Activated gamma-delta T cell treated with anti-CD3 and anti-CD28 coated beads, Interleukin-2, amount 50 U/mL, for 16 hours (primary cell): ENCODE measurements at regions not wholly inside any gene's neighbourhood (a gene's known extent, or its start where the extent isn't known, plus 50 kb on each side); places are given as distances from the start of the nearest gene placed in this dataset.
"Not testable (repeated sequence)": the region's sequence is repeated elsewhere in the genome, so short reads cannot be mapped to it uniquely, and the experiment has no call there.

Experiments used
- DNase-seq: peaks from one replicate; pipeline ENCODE4 v3.0.0-alpha.2; 2020; ENCODE audit warnings: low read depth

DNA sequence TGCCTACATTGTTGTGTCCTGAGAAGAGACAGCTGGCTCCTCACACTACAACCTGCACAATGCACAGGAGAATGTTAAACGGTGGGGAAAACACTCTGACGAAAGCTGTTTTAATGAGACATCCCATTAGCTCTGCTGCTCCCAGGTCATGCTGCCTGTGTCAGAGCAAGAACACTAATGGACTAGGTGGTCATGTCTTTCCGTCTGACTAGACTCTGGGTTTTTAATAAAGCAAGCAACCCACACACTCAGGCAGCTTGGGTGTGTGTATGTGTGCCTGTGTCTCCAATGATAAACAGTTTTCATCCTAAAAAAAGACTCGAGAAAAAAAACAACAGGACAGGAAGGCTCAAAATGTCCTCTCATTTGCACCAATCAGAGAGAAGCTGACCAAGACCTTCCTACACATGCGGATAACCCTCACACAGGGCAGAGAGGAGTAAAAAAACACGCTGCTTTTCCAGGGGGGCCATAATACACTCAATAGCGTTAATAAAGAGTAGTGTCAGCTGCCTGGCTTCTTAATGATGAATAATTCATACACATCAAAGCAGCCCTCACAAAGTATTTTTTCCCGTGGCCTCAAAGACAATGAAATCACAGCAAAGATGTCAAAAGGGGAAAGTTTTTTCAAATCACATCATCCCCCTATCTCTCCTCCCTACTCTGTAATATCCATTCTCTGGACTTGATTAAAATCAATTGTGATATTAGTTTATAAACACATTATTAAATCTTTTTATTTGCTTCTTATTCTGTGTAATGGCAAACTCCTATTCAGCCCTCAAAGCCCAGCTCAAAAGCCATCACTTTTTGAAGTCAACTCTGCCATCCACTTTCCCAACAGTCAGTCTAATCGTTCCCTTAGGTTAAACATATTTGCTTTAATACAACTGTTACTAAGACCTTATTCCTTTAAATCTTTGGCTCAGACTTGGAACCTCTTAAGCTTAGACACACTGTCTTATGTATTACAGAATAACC, 244.2 kb upstream of the CDH11 start:
- no peak for DNase-seq

DNA sequence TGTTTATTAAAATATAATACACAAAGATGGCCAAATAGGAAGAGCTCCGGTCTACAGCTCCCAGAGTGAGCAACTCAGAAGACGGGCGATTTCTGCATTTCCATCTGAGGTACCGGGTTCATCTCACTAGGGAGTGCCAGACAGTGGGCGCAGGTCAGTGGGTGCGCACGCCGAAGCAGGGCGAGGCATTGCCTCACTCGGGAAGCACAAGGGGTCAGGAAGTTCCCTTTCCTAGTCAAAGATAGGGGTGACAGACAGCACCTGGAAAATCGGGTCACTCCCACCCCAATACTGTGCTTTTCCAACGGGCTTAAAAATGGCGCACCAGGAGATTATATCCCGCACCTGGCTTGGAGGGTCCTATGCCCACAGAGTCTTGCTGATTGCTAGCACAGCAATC, 234.9 kb upstream of the CDH11 start:
- DNase-seq: not testable (repeated sequence)

DNA sequence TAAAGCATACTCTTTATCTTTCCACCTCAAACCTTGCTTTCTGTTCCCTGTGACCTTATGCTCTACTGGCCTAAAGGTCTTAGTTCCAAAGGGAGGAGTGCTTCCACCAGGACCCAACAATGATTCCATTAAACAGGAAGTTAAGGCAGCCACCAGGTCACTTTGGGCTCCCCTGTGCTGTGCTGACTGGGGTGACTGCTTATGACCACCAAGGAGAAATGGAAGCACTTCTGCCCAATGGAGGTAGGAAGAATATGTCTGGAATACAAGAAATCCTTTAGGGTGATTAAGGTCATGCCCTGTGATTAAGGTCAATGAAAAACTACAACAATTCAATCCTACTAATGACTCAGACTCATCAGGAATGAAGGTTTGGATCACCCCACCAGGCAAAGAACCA, 233.8 kb upstream of the CDH11 start:
- DNase-seq: no peak

DNA sequence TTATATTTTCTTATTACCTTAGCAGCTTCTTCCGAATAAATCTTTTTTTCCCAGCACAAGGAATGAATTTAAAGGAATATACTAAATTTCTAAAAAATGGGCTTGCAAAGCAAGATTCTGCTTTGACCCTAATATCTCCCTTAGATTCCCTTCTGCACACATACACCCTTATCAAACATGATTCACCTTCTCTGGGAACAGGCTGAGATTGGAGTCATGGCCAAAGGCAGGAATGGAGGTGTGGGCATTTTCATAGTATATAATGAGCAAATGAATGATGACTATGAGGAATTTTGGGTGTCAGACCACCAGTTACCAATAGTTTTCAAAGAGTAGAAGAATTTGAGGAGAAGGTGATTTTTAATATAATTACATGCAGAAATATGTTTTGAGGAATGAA, 231.3 kb upstream of the CDH11 start:
- DNase-seq: no peak

DNA sequence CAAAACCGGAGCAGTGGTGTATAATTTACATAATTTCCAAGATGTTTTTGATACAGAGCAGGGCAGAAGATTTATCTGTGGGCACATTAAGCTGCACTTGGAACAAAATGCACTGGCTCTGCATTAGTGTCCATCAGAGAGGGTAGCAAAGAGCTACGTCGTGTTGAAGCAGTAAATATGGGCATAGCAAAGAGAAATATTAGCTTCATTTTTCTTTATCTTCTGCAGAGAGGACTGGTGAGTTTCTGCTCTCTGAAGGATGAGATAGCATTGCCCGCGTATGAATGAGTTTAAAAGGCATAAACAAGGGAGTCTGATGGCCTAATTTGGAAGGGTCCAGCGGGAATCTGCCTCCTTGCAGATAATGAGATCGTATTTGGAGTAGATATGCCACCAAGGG, 227.8 kb upstream of the CDH11 start:
- DNase-seq: no peak

DNA sequence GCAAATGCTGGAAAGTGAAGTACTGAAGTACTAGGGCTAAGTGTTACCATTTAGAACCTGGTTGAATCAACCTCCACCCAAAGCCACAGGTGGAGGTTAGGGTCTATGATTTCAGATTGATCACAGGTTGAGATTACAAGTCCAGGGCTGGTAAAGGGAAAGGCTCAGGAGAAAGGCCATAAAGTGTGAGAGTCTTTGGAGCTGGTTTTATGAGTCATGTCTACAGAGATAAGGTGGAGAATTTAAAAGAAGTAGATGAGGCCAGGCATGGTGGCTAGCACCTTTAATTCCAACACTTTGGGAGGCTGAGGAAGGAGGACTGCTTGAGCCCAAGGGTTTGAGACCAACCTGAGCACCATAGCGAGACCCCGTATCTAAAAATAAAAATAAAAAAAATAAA, 221.7 kb upstream of the CDH11 start:
- no peak for DNase-seq

DNA sequence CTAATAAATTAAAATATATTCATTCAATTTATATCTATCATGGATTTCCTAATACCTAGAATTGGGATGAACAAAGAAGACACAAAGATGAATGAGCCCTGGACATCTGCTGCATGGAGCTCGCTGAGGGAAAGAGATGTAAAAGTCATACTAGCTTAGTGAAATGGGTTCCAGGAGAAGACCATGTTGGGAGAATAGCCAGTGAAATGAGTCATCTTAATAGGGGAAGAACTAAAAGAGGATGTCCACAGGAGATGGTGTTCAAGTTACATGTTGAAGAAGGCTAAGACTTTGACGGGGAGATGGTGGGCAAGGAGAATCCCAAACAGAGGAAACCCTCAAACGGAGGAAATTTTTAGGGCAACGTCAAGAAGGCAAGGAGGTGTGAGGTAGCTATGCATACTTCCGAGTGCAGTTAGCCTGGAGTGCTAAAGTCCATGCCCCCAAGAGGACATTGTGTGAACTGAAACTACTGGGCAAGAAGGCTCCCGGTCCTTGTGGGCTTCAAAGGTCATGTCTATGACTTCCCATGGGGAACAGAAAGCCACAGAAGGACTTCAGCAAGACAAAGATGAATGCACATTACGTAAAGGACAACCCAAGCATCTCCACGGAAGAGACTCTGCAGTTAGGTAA, 220.5 kb upstream of the CDH11 start:
- no peak for DNase-seq

DNA sequence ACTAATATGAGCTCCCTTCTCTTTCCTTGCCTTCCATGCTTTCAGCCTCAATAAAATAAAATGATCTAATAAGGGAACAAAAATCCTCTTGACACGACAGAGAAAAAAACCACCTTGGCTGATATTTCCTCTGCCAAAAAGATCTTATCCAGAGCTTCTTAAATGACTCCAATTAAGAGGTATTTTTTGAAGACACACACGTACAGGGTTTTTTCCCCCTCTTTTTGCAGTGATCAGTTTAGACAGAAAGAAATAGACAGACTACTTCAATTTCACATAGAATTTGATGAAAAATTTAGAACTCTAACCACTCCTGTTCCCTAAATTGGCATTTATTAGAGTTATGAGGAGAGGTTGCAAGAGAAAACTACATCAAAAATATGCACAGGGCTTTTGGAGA, 217.2 kb upstream of the CDH11 start:
- no peak for DNase-seq

DNA sequence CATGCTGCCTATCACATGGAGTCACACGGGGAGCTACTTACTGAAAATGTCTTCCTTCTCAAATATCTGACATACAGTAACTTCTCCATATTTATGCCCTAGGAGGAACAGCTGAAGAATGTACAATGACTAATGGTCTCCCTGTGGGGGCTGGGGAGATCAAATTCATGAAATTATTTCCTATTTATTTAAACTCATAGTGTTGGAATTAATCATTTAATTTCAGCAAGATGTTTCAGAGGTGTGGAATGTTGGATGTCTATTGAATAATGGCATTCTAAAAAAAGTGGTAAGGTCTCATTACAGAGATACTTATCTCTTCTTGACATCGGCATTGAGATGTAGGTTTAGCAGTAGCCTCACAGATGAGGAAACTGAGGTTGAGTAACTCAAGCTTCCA, 214.3 kb upstream of the CDH11 start:
- no peak for DNase-seq

DNA sequence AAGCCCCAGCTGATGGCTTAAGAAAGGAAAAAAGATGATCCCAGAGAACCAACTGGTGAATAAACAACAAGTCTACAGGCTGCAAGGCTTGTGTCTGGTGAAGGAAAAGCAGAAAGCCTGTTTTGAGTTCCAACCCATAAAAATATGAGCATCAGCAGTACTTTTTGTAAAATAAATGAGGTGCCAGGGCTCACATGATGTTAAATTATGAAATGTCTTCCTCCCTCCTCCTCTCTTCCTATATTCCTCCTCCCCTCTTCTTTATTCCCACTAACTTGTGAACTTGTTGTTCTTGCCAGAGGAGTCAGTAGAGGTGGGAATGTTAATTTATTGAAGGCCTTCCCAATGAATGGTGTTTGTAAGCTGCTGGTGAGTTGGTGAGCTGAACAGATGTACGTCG, 212.2 kb upstream of the CDH11 start:
- no peak for DNase-seq

DNA sequence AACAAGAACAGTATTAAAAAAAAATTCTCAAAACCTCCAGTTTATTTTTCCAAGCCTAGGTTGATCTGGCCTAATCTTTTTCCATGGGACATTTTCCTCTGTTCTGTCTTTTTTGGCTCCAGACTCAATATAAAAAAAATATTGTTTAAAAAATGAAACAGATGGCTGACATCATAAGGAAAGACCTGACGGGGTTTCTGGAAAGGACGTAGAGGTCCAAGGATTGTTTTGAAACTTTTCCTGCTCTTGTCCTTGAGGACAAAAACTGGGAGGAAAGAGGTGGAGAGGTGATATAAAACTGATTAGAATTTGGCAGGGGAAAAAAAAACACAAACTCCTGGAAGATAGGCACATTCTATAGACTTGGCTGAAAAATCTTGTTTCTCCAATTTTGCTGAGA, 211.4 kb upstream of the CDH11 start:
- DNase-seq: no peak

DNA sequence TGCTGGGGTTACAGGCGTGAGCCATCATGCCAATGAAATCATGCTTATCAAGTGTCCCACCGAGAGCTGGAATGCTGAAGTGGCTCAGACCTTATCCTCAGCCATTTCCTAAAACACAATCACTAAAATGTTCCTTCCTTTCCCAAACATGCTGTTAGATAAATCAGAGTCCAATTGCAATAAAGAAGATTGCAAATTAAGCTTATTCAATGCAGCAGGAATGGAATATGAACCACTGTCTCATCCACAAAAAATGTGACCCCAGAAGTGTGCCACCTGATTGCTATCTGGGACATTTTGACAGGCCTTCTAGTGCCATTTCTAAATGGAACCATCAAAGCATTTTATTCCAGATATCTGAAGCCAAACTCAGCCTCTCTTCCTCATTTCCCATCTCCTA, 205.5 kb upstream of the CDH11 start:
- no peak for DNase-seq

DNA sequence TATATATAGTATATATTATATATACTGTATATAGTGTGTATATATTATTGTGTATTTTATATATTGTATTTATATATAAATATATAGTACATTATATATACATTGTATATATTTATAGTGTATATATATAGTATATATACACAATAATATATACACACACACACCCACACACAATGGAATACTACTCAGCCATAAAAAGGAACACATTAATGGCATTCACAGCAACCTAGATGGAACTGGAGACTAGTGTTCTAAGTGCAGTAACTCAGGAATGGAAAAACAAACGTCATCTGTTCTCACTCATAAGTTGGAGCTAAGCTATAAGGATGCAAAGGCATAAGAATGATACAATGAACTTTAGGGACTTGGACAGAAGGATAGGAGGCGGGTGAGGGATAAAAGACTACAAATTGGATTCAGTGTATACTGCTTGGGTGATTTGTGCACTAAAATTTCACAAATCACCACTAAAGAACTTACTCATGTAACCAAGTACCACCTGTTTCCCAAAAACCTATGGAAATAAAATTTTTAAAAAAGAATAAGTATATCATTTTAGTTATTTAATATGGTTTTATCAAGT, 201.9 kb upstream of the CDH11 start:
- no peak for DNase-seq

DNA sequence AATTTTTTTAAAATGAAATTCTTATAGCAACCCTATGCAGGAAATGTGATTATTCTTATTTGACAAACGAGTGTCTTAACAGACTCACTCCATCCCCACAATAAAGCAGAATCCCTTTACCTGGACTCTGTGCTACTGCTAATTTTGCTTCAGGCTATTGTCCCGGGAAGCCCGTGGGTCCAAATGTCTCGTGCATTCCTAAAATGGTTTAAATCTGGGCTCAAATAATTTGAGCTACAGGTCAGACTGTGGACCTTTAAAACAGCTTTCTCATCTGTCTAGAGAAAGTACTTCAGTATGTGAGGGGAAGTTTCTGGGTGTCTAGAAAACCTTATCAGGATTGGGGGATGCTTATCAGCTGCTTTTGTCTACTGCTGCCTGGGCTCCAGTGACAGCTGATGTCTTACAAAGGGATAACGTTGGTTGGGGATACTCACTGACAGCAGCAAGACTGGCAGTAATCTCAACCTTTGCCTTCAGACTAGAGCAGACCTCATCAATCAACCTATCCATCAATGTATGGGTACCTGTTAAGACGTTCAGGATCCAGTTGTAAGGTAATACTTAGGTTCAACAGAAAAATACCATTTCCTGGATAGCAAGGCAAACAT, 197.9 kb upstream of the CDH11 start:
- no peak for DNase-seq

DNA sequence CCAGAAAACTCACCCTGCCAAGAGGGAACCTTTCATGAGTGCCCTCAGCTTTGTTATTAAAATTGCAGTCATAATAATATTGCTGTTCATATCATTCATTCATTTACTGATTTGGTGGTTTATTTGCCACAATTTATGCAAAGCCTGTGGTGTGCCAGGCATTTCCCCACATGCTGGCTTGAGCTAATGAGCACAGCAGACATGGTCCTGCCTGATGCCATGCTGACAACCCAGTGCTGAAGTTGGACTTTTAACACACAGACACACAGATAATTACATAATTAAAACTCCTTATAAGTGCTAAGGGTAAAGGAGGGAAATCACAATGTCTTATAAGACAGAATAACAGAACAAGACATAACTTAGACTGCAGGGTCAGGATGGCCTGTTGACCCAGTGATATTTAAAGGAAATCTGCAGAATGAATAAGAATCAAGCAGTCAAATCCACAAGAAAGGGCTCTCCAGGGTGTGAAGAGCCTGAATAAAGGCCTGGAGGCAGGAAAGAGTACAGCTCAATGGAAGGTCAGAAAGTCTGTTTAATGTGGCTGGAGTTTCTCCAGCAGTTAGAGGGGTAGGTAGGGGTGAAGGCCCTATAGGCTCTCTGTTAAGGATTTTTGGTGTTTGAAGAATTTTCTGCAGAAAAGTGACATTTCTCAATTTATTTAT, 196.9 kb upstream of the CDH11 start:
- DNase-seq: no peak

DNA sequence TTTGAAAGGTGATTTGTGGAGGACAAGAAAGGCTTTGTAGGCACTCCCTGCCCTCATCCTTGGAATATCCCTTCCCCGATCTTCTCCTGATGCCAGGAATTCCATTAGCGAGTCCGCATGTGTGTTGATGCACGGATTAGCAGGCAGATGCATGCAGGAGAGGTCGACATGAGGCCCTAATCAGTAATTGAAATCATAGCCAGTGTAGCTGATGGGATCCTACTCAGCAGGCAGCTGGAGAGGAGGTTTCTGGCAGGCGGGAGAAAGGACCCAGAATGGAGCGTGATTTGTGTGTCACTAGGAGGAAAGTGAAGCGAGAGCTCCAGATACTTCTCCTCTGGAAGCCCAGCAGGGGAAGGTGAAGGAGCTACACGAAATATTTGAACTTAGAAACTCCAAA, 196.3 kb upstream of the CDH11 start:
- DNase-seq: no peak

DNA sequence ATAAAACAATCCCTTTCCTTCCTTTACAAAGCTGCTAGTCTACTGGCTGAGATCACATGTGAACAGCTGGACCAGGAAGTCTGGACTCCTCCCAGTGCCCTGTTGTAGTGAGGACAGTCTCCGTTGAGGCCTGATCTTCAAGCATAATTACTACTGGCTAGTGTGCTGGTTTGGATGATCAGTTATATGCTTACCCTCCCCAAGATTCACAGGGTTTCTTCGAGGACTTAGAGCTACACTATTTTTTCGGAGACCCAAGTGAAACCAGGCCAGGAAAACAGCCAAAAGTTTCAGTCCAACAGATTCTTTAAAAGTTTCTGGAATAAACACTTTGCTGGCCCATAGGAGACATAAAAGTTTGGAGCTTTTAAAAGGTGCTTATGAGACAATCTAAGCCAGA, 194.9 kb upstream of the CDH11 start:
- DNase-seq: no peak

DNA sequence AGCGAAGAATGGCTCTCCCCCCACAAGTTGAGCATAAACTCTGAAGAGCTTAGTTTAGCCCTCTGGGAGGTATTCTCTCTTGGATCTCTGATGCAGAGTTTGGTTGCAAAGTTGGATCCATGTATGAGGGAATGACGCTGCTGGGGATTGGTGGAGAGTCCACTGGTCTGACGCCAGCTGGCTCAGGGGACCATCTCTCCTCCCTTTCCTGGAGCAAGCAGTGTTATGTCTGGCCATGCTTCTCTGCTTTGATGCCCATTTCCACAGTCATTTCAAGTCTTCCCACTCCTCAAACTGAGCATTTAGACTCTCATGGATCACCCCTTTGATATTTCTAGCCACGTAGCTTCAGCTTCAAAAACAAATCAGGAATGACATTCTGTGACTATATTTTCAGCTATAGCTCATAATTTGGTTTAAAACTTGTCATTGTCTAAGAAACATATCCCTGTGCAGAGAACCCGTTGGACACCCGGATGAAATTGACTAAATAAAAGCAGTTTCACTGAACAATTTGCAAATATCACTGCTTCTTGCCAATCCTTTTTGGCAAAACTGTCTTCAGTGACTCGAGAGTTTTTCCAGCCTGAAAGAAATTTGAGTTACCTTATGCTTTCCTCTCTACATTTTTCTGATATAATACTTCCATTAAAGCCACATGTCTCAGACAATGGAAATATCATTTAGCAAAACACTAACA, 193.4 kb upstream of the CDH11 start:
- DNase-seq: no peak

DNA sequence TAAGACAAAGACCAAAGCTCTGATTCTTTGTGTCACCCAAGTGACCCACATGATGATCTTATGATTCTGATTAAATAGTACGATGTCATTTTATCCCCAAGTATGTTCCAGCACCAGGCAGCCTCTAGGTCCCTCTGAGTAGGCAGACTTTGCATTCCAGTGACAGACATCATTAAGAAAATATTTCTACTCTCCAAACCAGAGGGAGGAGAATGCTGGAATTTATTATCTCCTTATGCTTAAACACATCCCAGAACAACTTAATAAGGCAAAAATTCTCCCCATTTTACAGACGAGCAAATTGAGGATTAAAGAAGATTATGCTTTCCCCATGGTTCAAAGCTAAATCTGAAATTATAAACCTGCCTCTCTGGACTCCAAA, 192.8 kb upstream of the CDH11 start:
- DNase-seq: no peak

DNA sequence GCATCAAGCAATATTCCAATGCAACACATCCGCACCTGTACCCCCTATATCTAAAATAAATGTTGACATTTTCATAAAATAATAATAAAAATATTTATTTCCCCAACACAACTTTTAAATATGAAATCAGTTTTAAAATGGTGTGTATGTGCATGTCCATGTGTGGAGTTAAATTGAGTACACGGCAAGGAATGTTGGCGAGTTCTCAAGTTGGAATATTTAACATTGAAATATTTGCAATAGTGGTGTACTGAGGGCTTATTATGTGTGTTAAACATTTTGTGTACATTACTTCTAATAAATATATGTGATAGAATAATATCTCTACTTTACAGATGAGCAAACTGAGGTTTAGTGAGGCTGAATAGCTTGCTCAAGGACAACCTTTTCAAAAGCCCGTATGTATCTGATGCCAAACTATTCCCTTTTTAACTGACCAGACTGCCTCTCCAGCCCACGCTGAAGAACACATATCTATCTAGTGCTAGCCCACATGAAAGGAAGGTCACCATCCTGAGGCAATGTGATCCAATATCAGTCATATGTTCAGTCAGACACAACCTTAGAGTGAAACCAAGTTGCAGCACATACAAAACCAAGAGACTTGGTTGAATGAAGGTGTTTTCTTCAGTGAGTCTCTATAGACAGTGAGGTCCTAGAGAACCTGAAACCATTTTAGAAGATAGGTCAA, 192.2 kb upstream of the CDH11 start:
- no peak for DNase-seq

DNA sequence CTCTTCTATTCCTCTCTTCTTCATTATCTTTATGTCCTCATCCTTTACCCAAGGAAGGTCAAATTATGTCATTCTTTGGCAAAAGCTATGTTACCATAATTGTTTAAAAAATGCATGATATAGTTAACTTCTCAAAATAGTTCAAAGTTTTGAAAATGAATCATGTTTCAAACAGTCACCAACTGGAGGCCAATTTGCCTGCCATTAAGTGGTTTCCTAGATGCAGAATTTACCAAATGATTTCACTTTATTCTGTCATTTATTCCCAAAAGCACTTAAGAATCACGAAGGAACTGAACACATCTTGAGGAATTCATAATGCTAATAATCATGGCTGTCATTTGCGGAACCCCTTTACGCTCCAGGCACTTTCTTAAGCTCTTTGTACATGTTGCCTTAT, 190.9 kb upstream of the CDH11 start:
- no peak for DNase-seq
